Uterus (tissue), 2 donors: ENCODE measurements at regions not wholly inside any gene's neighbourhood (a gene's known extent, or its start where the extent isn't known, plus 50 kb on each side); places are given as distances from the start of the nearest gene placed in this dataset.

ENCODE experiments used
- CTCF ChIP-seq, 4 experiments: fragments of 200-600 bp in 2 of 4; fragments of 450-650 bp in 2 of 4; sonication (generic) in 2 of 4; IDR thresholded peaks; one replicate each; pipeline ENCODE4 v1.5.1; 2016 to 2019; ENCODE audit warnings: antibody characterized with exemption in 4 of 4, mild to moderate bottlenecking in 2 of 4, moderate library complexity in 1 of 4
- POLR2A ChIP-seq, 2 donors: fragments of 450-650 bp; IDR thresholded peaks; one replicate each; pipeline ENCODE4 v1.6.1; 2016; ENCODE audit warnings: antibody characterized with exemption in 2 of 2, mild to moderate bottlenecking in 1 of 2, moderate library complexity in 1 of 2

GRCh38 chr2:45184606-45185005, 175.4 kb upstream of the SIX2 start:
- no peak for TF ChIP-seq CTCF (IDR thresholded peaks at IDR 0.05)
- TF ChIP-seq POLR2A (IDR thresholded peaks at IDR 0.05) = no peak
